Breast epithelium (tissue), 3 donors: ENCODE measurements at regions not wholly inside any gene's neighbourhood (a gene's known extent, or its start where the extent isn't known, plus 50 kb on each side); places are given as distances from the start of the nearest gene placed in this dataset.

Experiments
- CTCF ChIP-seq, 3 donors: fragments of 450-650 bp; IDR thresholded peaks; one replicate each; pipeline ENCODE4 v1.5.1; 2016 to 2017; ENCODE audit warnings: antibody characterized with exemption in 3 of 3, mild to moderate bottlenecking in 3 of 3, moderate library complexity in 3 of 3
- POLR2A ChIP-seq: fragments of 450-650 bp; IDR thresholded peaks from one replicate; pipeline ENCODE4 v1.6.1; 2016; ENCODE audit warnings: antibody characterized with exemption, mild to moderate bottlenecking, moderate library complexity
- POLR2AphosphoS5 ChIP-seq, 3 donors: sonication (generic); formaldehyde crosslinking; IDR thresholded peaks; one replicate each; pipeline ENCODE4 v1.6.1; 2017; ENCODE audit warnings: antibody characterized with exemption in 3 of 3

GRCh38 chr4:137421796-137422195 is 110.5 kb downstream of the PCDH18 start:
- TF ChIP-seq POLR2A (no peak), CTCF (IDR thresholded peaks at IDR 0.05) (no peak), POLR2AphosphoS5 (IDR thresholded peaks at IDR 0.05) (no peak)
